ENCODE measurements at regions not wholly inside any gene's neighbourhood (a gene's known extent, or its start where the extent isn't known, plus 50 kb on each side); places are given as distances from the start of the nearest gene placed in this dataset.
"Not testable (repeated sequence)": the region's sequence is repeated elsewhere in the genome, so short reads cannot be mapped to it uniquely, and the experiment has no call there.

GRCh38 chr16:63653044-63653839 lies 1468.6 kb downstream of the CDH11 start:
- no peak for DNase-seq

- DNase-seq = no peak
Measured at GRCh38 chr16:63652091-63652490, 1469.8 kb downstream of the CDH11 start.

GRCh38 chr16:63650550-63650949 lies 1471.3 kb downstream of the CDH11 start:
- DNase-seq = no peak

- not testable (repeated sequence) for DNase-seq
Measured at GRCh38 chr16:63633706-63634445, 1488.0 kb downstream of the CDH11 start.

- DNase-seq = no peak
Measured at GRCh38 chr16:63629272-63629671, 1492.6 kb downstream of the CDH11 start.

GRCh38 chr16:63628812-63629211 lies 1493.1 kb downstream of the CDH11 start:
- DNase-seq = no peak

- no peak for DNase-seq
Measured at GRCh38 chr16:63625126-63625525, 1496.7 kb downstream of the CDH11 start.

GRCh38 chr16:63623551-63624039 lies 1498.3 kb downstream of the CDH11 start:
- no peak for DNase-seq

- DNase-seq = no peak
Measured at GRCh38 chr16:63618896-63619485, 1502.9 kb downstream of the CDH11 start.

GRCh38 chr16:63617990-63618763 lies 1503.7 kb downstream of the CDH11 start:
- no peak for DNase-seq

- no peak for DNase-seq
Measured at GRCh38 chr16:63617047-63617989, 1504.5 kb downstream of the CDH11 start.

- no peak for DNase-seq
Measured at GRCh38 chr16:63614429-63614828, 1507.4 kb downstream of the CDH11 start.

GRCh38 chr16:63613701-63614100 lies 1508.2 kb downstream of the CDH11 start:
- no peak for DNase-seq

- no peak for DNase-seq
Measured at GRCh38 chr16:63612462-63613227, 1509.2 kb downstream of the CDH11 start.

- DNase-seq = no peak
Measured at GRCh38 chr16:63606778-63607177, 1515.1 kb downstream of the CDH11 start.

GRCh38 chr16:63602206-63602927 lies 1519.5 kb downstream of the CDH11 start:
- DNase-seq = no peak

- no peak for DNase-seq
Measured at GRCh38 chr16:63596716-63597115, 1525.1 kb downstream of the CDH11 start.

GRCh38 chr16:63592852-63593251 lies 1529.0 kb downstream of the CDH11 start:
- no peak for DNase-seq

GRCh38 chr16:63581570-63581969 lies 1540.3 kb downstream of the CDH11 start:
- no peak for DNase-seq

- no peak for DNase-seq
Measured at GRCh38 chr16:63578791-63579190, 1542.6 kb upstream of the CDH8 start.
